Smooth muscle cell (in vitro differentiated cells): ENCODE measurements at regions not wholly inside any gene's neighbourhood (a gene's known extent, or its start where the extent isn't known, plus 50 kb on each side); places are given as distances from the start of the nearest gene placed in this dataset.

Experiments
- DNase-seq: peaks from one replicate; lab custom pipeline; 2025; ENCODE audit not compliant: unreplicated experiment; lab: John Stamatoyannopoulos, UW
- H2AFZ ChIP-seq: fragments of 200-600 bp; sonication (generic); 2 replicates; pipeline ENCODE4 v1.6.0; 2016; ENCODE audit warnings: antibody characterized with exemption, low read depth, mild to moderate bottlenecking
- H3F3A ChIP-seq: fragments of 200-600 bp; sonication (generic); 2 replicates; pipeline ENCODE4 v1.6.0; 2017; ENCODE audit warnings: antibody characterized with exemption, low read depth
- H3K27ac ChIP-seq: fragments of 200-600 bp; sonication (generic); 2 replicates; pipeline ENCODE4 v1.5.1; 2016; ENCODE audit warnings: low read depth, mild to moderate bottlenecking
- H3K27me3 ChIP-seq: fragments of 200-600 bp; sonication (generic); 2 replicates; pipeline ENCODE4 v1.6.1; 2016; ENCODE audit warnings: low read depth, mild to moderate bottlenecking
- H3K36me3 ChIP-seq: fragments of 200-600 bp; sonication (generic); 2 replicates; pipeline ENCODE4 v1.5.1; 2016; ENCODE audit warnings: low read depth
- H3K4me1 ChIP-seq: fragments of 200-600 bp; sonication (generic); 2 replicates; pipeline ENCODE4 v1.5.1; 2016; ENCODE audit warnings: low read depth
- H3K4me2 ChIP-seq: fragments of 200-600 bp; sonication (generic); 2 replicates; pipeline ENCODE4 v1.6.0; 2016; ENCODE audit warnings: mild to moderate bottlenecking
- H3K4me3 ChIP-seq: fragments of 200-600 bp; sonication (generic); 2 replicates; pipeline ENCODE4 v1.5.1; 2016; ENCODE audit warnings: mild to moderate bottlenecking
- H3K79me2 ChIP-seq: fragments of 200-600 bp; sonication (generic); 2 replicates; pipeline ENCODE4 v1.6.0; 2016; ENCODE audit warnings: low read depth, mild to moderate bottlenecking
- H3K9ac ChIP-seq: fragments of 200-600 bp; sonication (generic); 2 replicates; pipeline ENCODE4 v1.6.0; 2016; ENCODE audit warnings: low read depth
- H3K9me3 ChIP-seq: fragments of 200-600 bp; sonication (generic); replicated peaks from 2 replicates; pipeline ENCODE4 v1.5.1; 2016; ENCODE audit warnings: low read depth
- H4K20me1 ChIP-seq: fragments of 200-600 bp; sonication (generic); 2 replicates; pipeline ENCODE4 v1.6.0; 2016; ENCODE audit warnings: low read depth
- WGBS: methylation state at CpG from one replicate; pipeline ENCODE4 v1.1.7; 2016; ENCODE audit warnings: low lambda C conversion rate; 5-methylcytosine and 5-hydroxymethylcytosine counted together
- TF ChIP-seq, protein P1 (sequence below): fragments of 200-600 bp; sonication (generic); IDR thresholded peaks from 2 replicates; pipeline ENCODE4 v1.5.1; 2017; ENCODE audit warnings: borderline replicate concordance, mild to moderate bottlenecking, antibody characterized with exemption; ENCODE audit not compliant: insufficient read depth, poor library complexity, severe bottlenecking

DNA sequence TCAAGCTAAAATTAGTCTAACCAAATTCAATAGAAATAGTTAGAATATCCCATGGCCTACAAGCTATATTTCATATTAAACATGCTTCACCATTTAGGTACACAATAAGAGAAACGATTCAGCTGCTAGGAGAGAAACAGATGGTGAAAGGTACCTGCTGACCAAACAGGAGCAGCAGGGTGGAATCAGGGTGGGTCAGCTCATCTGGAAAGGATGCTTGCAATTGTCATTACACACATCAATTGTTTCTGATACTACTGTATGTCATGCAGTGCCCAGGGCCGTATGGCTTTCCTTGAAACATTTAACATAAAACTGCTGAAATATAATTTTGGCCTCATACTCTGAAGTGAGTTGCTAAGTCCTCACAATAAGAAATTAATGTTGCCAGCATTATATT lies 776.0 kb downstream of the DACH1 start:
- Histone ChIP-seq H3K27ac (no peak overlapping the region), H3K9me3 (no peaks in the 10 kb centered on the region), H3K4me1 (no peaks in the 10 kb centered on the region), H4K20me1 (no peaks in the 10 kb centered on the region), H3F3A (no peaks in the 10 kb centered on the region), H3K9ac (no peak overlapping the region), H3K4me3 (no peak overlapping the region), H3K79me2 (no peaks in the 10 kb centered on the region), H3K36me3 (no peaks in the 10 kb centered on the region), H2AFZ (no peak overlapping the region), H3K27me3 (no peaks in the 10 kb centered on the region), H3K4me2 (no peak overlapping the region)
- no peak for DNase-seq
- WGBS, result 80% methylated on average over 2 of the region's 2 CpGs
- TF ChIP-seq, protein P1, sequence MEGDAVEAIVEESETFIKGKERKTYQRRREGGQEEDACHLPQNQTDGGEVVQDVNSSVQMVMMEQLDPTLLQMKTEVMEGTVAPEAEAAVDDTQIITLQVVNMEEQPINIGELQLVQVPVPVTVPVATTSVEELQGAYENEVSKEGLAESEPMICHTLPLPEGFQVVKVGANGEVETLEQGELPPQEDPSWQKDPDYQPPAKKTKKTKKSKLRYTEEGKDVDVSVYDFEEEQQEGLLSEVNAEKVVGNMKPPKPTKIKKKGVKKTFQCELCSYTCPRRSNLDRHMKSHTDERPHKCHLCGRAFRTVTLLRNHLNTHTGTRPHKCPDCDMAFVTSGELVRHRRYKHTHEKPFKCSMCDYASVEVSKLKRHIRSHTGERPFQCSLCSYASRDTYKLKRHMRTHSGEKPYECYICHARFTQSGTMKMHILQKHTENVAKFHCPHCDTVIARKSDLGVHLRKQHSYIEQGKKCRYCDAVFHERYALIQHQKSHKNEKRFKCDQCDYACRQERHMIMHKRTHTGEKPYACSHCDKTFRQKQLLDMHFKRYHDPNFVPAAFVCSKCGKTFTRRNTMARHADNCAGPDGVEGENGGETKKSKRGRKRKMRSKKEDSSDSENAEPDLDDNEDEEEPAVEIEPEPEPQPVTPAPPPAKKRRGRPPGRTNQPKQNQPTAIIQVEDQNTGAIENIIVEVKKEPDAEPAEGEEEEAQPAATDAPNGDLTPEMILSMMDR, result no peak

DNA sequence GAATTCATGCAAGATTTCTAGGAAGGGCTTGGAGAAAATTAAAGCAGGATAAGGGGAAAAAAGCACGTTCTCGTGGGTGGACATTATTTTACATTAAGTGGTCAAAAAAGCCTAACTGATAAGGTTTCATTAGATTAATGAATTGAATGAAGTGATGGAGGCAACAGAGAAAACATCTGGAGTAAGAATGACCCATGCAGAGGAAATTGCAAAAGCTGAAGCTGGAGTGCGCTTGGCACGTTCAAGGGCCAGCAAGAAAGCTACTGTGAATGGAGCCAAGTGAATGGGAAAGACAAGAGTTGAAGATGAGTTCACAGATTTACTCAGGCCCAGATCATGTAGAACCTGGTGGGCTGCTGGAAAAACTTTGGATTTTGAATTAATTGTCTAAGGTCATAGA lies 777.9 kb downstream of the DACH1 start:
- no peak overlapping the region for H2AFZ ChIP-seq
- H3K4me1 ChIP-seq, result no peaks in the 10 kb centered on the region
- no peaks in the 10 kb centered on the region for H3F3A ChIP-seq
- 94% methylated on average over 4 of the region's 4 CpGs for WGBS
- no peak overlapping the region for H3K27ac ChIP-seq
- H3K9me3 ChIP-seq, result no peaks in the 10 kb centered on the region
- no peak overlapping the region for H3K4me3 ChIP-seq
- TF ChIP-seq, protein P1, result no peak
- no peaks in the 10 kb centered on the region for H3K36me3 ChIP-seq
- no peak for DNase-seq
- H4K20me1 ChIP-seq, result no peaks in the 10 kb centered on the region
- no peaks in the 10 kb centered on the region for H3K79me2 ChIP-seq
- H3K27me3 ChIP-seq, result no peaks in the 10 kb centered on the region
- H3K9ac ChIP-seq, result no peak overlapping the region
- H3K4me2 ChIP-seq, result no peak overlapping the region

DNA sequence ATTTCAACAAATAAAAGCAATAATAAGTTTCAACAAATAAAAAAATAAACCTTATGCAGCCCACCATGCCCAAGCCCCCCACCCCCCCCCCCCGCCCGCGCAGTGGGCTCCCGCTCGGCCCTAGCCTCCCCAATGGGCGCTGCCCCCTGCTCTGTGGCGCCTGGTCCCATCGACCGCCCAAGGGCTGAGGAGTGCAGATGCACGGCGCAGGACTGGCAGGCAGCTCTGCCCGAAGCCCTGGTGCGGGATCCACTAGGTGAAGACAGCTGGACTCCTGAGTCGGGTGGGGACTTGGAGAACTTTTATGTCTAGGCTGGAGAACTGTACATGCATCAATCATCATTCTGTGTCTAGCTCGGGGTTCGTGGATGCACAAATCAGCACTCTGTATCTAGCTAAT lies 779.6 kb downstream of the DACH1 start:
- Histone ChIP-seq H3K9me3 (no peaks in the 10 kb centered on the region), H3K4me2 (no peak overlapping the region), H3K36me3 (no peaks in the 10 kb centered on the region), H3K79me2 (no peaks in the 10 kb centered on the region), H2AFZ (no peak overlapping the region), H3K27ac (no peak overlapping the region), H4K20me1 (no peaks in the 10 kb centered on the region), H3F3A (no peaks in the 10 kb centered on the region), H3K4me3 (no peak overlapping the region), H3K4me1 (no peaks in the 10 kb centered on the region), H3K27me3 (no peaks in the 10 kb centered on the region), H3K9ac (no peak overlapping the region)
- TF ChIP-seq, protein P1, result no peak
- 95% methylated on average over 16 of the region's 16 CpGs for WGBS
- no peak for DNase-seq

DNA sequence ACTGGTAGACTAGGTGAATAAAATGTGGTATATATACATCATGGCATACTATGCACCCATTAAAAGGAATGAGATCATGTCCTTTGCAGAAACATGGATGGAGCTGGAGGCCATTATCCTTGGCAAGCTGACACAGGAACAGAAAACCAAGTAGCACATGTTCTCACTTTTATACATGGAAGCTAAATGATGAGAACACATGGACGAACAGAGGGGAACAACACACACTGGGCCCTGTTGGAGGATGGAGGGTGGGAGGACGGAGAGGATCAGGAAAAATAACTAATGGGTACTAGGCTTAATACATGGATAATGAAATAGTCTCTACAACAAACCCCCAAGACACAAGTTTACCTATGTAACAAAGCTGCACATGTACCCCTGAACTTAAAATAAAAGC lies 780.0 kb downstream of the DACH1 start:
- WGBS, result 94% methylated on average over 2 of the region's 2 CpGs
- H3K4me3 ChIP-seq, result no peak overlapping the region
- no peaks in the 10 kb centered on the region for H3K79me2 ChIP-seq
- no peaks in the 10 kb centered on the region for H3K36me3 ChIP-seq
- no peaks in the 10 kb centered on the region for H3F3A ChIP-seq
- no peaks in the 10 kb centered on the region for H3K4me1 ChIP-seq
- TF ChIP-seq, protein P1, result no peak
- H2AFZ ChIP-seq, result no peak overlapping the region
- H3K9me3 ChIP-seq, result no peaks in the 10 kb centered on the region
- H3K27me3 ChIP-seq, result no peaks in the 10 kb centered on the region
- no peaks in the 10 kb centered on the region for H4K20me1 ChIP-seq
- no peak overlapping the region for H3K9ac ChIP-seq
- DNase-seq, result no peak
- no peak overlapping the region for H3K4me2 ChIP-seq
- no peak overlapping the region for H3K27ac ChIP-seq
